SK-N-SH (cell line): ENCODE measurements at regions not wholly inside any gene's neighbourhood (a gene's known extent, or its start where the extent isn't known, plus 50 kb on each side); places are given as distances from the start of the nearest gene placed in this dataset.

ENCODE experiments used
- CTCF ChIP-seq: fragments of 200-600 bp; sonication (generic); IDR thresholded peaks from 2 replicates; pipeline ENCODE4 v1.6.1; 2017; ENCODE audit warnings: antibody characterized with exemption, mild to moderate bottlenecking, moderate library complexity
- FOSL2 ChIP-seq: IDR thresholded peaks from 2 replicates; pipeline ENCODE4 v1.4.0; 2012; ENCODE audit warnings: low read depth, mild to moderate bottlenecking, moderate library complexity, borderline replicate concordance
- NFIC ChIP-seq: IDR thresholded peaks from 2 replicates; pipeline ENCODE4 v1.4.0; 2012; ENCODE audit warnings: borderline replicate concordance
- PBX3 ChIP-seq: IDR thresholded peaks from 2 replicates; pipeline ENCODE4; 2012
- POLR2AphosphoS5 ChIP-seq: IDR thresholded peaks from 2 replicates; pipeline ENCODE4 v1.6.1; 2012; ENCODE audit warnings: low read depth, low read length
- RAD21 ChIP-seq: IDR thresholded peaks from 2 replicates; pipeline ENCODE4 v1.6.1; 2012; ENCODE audit warnings: mild to moderate bottlenecking, low read length
- RCOR1 ChIP-seq: fragments of 150-350 bp; IDR thresholded peaks from 2 replicates; pipeline ENCODE4 v1.6.1; 2017; ENCODE audit warnings: antibody characterized with exemption, low read length
- RFX5 ChIP-seq: IDR thresholded peaks from 2 replicates; pipeline ENCODE4 v1.6.1; 2012; ENCODE audit warnings: mild to moderate bottlenecking, improper control_type of control experiment, low read length
- SMC3 ChIP-seq: IDR thresholded peaks from 2 replicates; pipeline ENCODE4 v1.6.1; 2012; ENCODE audit warnings: low read depth, low read length, improper control_type of control experiment
- TAF1 ChIP-seq: IDR thresholded peaks from 2 replicates; pipeline ENCODE4 v1.6.1; 2012; ENCODE audit warnings: low read depth, mild to moderate bottlenecking, low read length, moderate library complexity, borderline replicate concordance
- YY1 ChIP-seq: IDR thresholded peaks from 2 replicates; pipeline ENCODE4 v1.4.0; 2012; ENCODE audit warnings: low read depth, mild to moderate bottlenecking

GRCh38 chr2:8282858-8283252, 399.0 kb upstream of the ID2 start:
- TF ChIP-seq RCOR1 (no peak), CTCF (no peak), YY1 (no peak), FOSL2 (no peak), PBX3 (no peak), TAF1 (no peak), RAD21 (no peak), NFIC (no peak), POLR2AphosphoS5 (no peak), SMC3 (no peak), RFX5 (0 out of 2 replicates have a peak, but pooled peaks have one; percentile 1)
